Cerebellar nuclear complex (tissue), 1 donor: ENCODE measurements at regions not wholly inside any gene's neighbourhood (a gene's known extent, or its start where the extent isn't known, plus 50 kb on each side); places are given as distances from the start of the nearest gene placed in this dataset.
"Not testable (repeated sequence)": the region's sequence is repeated elsewhere in the genome, so short reads cannot be mapped to it uniquely, and the experiment has no call there.

Source experiments
- DNase-seq, 2 experiments: peaks; one replicate each; lab custom pipeline; 2025; lab: John Stamatoyannopoulos, UW

- not testable (repeated sequence) for DNase-seq
Measured at GRCh38 chr4:19154267-19154666, 1097.4 kb upstream of the SLIT2 start.

DNA sequence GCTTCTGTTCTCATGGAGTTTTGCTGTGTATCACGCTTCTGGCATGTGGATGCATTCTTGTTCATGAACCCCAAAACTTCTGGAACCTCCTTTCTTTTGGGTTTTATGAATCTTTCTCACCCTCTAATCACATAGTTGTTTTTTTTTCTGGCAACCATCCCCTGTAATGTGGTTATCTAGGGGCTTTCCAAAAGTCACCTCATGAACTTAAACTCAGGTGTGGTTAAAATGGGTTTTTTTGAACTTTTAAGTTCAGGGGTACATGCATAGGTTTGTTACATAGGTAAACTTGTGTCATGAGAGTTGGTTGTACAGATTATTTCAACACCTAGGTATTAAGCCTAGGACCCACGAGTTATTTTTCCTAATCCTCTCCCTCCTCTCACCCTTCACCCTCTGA lies 1099.4 kb upstream of the SLIT2 start:
- no peak for DNase-seq

GRCh38 chr4:19151684-19152083 lies 1100.0 kb upstream of the SLIT2 start:
- DNase-seq: no peak

DNA sequence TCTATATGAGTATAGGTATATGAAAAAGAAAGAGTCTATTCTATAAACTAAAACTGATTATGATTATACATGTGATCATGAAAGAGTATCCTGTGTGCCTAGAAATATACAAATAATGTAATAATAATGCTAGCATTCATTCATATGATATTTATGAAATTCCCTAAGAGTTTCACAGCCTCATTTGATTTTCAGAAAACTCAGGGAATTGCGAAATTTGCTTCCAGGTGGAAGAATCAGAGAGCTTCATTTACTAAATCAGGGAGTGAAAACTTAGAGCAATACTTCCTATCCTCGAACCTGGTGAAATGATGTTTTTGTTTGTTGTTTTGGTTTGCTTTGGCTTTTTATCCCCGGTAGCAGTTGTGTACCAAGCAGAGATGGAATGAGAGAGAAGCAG lies 1105.7 kb upstream of the SLIT2 start:
- no peak for DNase-seq

DNA sequence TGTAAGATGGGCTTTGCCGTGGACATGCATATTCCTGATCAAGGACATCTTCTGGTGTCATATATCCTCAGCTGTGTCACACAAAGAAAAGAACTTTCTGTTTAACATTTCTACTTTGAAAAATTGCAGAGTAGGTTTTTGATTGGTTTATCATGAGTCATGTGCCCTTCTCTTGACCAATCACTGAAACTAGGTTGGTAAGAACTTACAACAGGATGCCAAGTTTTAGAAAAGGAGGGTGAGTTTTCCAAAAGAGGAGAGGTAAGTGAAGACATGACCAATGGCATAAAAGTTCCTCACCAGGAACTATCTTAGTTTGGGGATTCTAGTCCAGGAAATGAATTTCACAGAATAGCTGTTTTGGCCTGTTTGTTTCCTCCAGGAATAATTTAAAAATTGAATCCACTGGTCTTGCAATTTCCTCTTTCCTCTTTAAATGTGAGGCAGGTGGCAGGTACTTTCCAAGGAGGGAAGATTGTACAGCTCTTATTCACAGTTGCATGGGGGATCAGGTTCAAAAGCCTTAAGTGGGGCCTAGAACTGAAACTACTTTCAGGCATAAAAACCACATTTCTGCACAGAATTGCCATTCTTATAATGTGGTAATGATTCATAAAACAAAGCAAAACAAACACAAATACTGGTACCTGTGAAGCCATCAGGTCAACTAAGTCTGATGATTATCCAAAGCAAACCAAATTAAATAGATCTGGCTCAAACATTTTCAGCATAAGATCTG lies 1114.5 kb upstream of the LCORL start:
- no peak for DNase-seq

GRCh38 chr4:19134685-19135084 lies 1113.1 kb upstream of the LCORL start:
- no peak for DNase-seq

DNA sequence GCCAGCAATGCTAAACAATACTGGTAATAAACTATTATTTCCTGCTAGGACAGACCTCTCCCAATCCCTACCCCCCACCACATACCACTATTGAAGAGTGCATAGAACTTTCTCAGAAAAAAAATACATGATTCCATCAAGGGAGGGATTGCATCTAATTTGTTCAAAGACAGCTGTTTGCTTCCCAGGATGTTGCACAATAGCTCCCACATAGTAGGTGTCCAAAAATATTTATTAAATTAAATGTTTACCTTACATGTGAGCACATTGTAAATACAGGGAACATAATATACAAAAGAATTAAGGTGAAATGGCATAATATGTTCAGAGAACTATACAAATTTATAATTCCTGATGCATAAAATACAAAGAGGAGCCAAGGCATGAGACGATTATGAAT lies 1111.8 kb upstream of the LCORL start:
- no peak for DNase-seq

GRCh38 chr4:19130866-19131265 lies 1109.3 kb upstream of the LCORL start:
- no peak for DNase-seq

DNA sequence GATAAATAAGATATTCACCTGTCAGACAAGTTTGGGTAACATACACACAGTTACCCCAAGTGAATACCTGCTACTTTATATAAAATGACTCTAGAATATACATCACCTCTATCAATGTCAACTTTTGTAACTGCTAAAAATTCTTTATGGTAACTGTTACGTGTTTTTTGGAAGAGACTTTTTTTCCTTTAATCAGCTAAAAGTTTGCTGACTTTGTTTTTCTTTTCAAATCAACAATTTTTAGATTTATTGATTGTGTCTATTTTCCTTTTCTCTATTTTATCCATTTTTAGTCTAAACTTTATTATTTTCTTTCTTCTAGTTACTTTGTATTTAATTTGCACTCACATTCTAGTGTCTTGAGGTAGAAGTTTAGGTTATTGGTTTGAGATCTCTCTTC lies 1106.6 kb upstream of the LCORL start:
- DNase-seq: no peak

GRCh38 chr4:19126903-19127302 lies 1105.3 kb upstream of the LCORL start:
- DNase-seq: no peak

DNA sequence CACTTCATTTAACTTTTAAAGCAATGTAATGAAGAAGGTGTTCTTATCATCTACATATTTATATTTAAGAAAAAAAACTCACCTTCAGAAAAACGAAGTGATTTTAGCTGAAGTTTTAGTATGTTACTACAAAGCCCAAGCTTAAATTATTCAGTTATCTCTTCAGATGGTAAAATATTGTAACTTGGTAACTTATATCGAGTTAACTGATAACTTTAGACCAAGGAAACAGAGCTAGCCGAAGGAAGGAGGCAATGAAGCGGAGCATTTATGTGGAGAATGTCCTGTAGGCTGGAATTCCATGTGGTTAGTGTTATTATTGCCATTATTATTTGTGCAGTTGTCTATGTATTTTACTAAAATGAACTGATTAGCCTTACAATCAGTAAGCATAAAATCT lies 1102.1 kb upstream of the LCORL start:
- DNase-seq: no peak

GRCh38 chr4:19119904-19120560 lies 1098.5 kb upstream of the LCORL start:
- DNase-seq: no peak

DNA sequence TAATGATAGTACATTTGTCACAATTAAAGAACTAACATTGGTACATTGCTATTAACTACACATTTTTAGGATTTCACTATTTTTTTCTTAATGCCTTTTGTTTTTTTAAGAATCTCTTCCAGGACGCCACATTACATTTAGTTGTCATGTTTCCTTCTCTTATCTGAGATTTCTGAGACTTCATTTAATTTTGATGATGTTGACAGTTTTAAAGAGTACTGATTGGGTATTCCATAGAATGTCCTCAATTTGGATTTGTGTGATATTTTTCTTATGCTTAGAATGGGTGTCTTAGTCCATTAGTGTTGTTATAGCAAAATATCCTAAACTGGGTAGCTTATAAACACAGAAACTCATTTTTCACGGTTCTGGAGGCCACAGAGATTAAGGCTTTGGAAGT lies 1095.5 kb upstream of the LCORL start:
- no peak for DNase-seq

- DNase-seq: no peak
Measured at GRCh38 chr4:19104176-19104575, 1082.6 kb upstream of the LCORL start.

DNA sequence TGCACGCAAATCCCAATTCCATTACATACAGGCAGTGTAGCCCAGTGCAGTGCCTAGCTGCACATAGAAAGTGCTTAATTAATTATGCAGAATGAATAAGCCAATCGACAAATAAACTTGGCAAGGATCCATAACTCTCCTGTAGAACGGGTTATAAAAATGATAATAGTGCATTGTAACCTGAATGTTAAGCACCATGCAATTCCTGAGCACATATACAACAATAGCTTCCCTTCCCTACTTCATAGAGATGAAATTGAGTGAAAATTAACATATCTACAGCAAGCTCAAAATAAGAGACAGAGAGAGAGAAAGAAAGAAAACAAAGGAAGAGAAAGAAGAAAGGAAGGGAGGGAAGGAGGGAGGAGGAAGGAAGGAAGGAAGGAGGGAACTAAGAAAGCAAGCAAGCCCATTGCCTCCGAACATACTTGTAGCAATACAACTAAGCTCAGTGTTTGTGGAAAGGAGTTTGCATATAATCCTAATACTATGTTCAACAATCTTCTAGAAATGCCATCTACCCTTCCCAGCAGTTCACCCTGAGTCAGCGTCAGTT lies 1074.0 kb upstream of the LCORL start:
- DNase-seq: no peak

- no peak for DNase-seq
Measured at GRCh38 chr4:19093951-19094350, 1072.4 kb upstream of the LCORL start.

DNA sequence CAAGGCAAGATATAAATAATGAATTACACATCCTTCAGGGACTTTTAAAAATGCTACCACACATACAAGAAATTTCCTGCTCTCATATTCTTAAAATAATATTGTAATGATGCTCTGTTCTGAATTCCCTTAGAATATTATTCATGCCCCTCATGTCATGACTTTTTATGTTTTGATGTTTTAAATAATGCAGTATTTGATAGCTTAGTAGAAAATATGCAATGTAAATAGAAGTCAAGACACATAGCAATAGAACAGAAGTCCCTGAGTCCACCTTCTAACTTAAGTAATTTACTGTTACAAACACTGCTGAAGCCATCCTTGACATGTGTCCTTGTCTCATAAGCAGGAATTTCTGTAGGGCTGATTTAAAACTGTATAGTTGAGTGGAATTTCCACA lies 1071.2 kb upstream of the LCORL start:
- no peak for DNase-seq

DNA sequence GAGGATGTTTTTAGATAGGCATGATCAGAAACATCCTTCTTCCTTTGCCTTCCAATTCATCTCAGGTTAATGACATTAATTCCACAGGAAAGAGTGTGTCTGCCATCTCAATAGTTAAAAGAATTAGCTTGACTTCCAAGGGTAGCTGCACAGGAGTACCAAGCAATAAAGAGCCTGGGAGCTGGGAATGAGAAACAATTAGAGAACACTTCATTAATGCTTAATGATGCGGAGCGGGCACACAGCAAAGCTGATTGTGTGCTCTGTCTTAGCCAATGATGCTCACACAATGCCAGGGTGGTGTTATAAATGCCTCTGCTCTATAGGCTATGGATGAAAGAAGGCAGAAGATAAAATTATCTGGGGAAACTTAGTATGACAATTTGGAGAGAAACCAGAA lies 1052.5 kb upstream of the LCORL start:
- no peak for DNase-seq

GRCh38 chr4:19063662-19064061 lies 1042.1 kb upstream of the LCORL start:
- DNase-seq: no peak

DNA sequence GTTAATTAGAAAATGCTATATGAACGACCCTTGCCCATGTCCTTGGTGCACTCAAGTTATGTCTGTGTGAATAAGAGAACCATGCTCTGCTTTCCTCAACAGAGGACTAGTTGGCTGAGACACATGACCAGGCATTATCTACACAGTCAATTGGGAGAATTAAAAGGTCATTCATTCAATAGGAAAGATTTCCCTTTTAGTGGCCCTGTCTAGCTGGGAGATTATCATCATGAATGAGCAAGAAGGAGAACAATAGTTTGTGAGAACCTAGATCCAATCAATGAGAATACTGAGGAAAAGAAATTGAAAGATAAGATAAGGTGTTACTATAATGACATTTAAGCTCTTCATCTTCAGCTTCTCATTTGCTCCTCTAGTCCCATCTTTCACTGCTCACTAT lies 1033.4 kb upstream of the LCORL start:
- DNase-seq: no peak

- DNase-seq: no peak
Measured at GRCh38 chr4:19051831-19052230, 1030.3 kb upstream of the LCORL start.

GRCh38 chr4:19047279-19047880 lies 1025.8 kb upstream of the LCORL start:
- no peak for DNase-seq

DNA sequence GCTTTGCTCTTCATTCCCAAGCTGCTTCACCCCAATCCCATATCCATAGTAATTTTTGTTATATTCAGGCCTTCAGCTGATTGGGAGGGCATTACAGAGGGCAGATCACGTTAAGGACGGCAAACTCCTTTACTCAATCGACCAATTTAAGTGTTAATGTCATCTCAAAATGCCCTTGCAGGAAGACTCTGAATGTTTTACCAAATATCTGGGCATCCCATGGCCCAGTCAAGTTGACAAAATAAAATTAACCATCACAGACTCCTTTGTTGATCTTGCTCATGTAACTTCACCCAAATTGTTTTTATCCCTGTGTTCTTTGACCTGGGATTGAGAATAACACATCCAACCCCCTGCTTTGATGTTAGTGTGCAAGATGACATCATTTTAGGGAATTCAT lies 1018.3 kb upstream of the LCORL start:
- no peak for DNase-seq
